GM12873 (cell line): ENCODE measurements at regions not wholly inside any gene's neighbourhood (a gene's known extent, or its start where the extent isn't known, plus 50 kb on each side); places are given as distances from the start of the nearest gene placed in this dataset.

Experiments
- CTCF ChIP-seq: IDR thresholded peaks from 2 replicates; pipeline ENCODE4 v1.5.1; 2012; ENCODE audit warnings: low read depth, mild to moderate bottlenecking, moderate library complexity, low read length, control low read depth; ENCODE audit not compliant: insufficient read depth; ENCODE audit errors: missing control alignments

- no peak for TF ChIP-seq CTCF
Observed at GRCh38 chr2:173678186-173678585, 287.0 kb downstream of the SP3 start.

GRCh38 chr2:173680574-173680973, 284.6 kb downstream of the SP3 start:
- TF ChIP-seq CTCF = no peak

GRCh38 chr2:173681881-173682650, 283.1 kb downstream of the SP3 start:
- no peak for TF ChIP-seq CTCF

GRCh38 chr2:173684896-173685459, 280.2 kb downstream of the SP3 start:
- no peak for TF ChIP-seq CTCF

- TF ChIP-seq CTCF = no peak
Observed at GRCh38 chr2:173690349-173690748, 274.8 kb downstream of the SP3 start.

- TF ChIP-seq CTCF = no peak
Observed at GRCh38 chr2:173692068-173692467, 273.1 kb downstream of the SP3 start.

- TF ChIP-seq CTCF = no peak
Observed at GRCh38 chr2:173693044-173693589, 272.1 kb downstream of the SP3 start.
